ENCODE measurements at regions not wholly inside any gene's neighbourhood (a gene's known extent, or its start where the extent isn't known, plus 50 kb on each side); places are given as distances from the start of the nearest gene placed in this dataset.
A peak's percentile ranks its signal among the peaks of the same experiment; 100 is the strongest.

- Mint-ChIP-seq H3K27ac (no peak overlapping the region), H3K4me3 (peak overlapping the region; percentile 81 to 91), H3K4me1 (peaks cover 10 to 12% of the 10 kb centered on the region in 2 experiments), H3K9me3 (no peaks in the 10 kb centered on the region), H3K36me3 (ENCODE audit: insufficient read depth in 1 of 3, low read depth in 3 of 3) (no peaks in the 10 kb centered on the region), H3K27me3 (ENCODE audit: low read depth) (peaks cover 26% of the 10 kb centered on the region)
- no CpG with 5 or more reads among the region's 91 CpGs for WGBS (ENCODE audit: extremely low coverage, insufficient read length, low lambda C conversion rate)
- Histone ChIP-seq H3K4ac (ENCODE audit: low read depth, low read length) (no peak overlapping the region), H3K23me2 (ENCODE audit: insufficient read length, low read depth, low read length, poor library complexity, severe bottlenecking) (peaks cover 9% of the 10 kb centered on the region), H2BK12ac (ENCODE audit: insufficient read length, low read depth, low read length) (no peak overlapping the region), H3K27ac (ENCODE audit: insufficient read length, low read depth, low read length) (no peak overlapping the region), H3K56ac (ENCODE audit: insufficient read length, low read depth, low read length) (no peak overlapping the region), H3K23ac (ENCODE audit: insufficient read length, low read depth, low read length) (no peak overlapping the region), H4K91ac (ENCODE audit: insufficient read length, low read depth, low read length) (no peak overlapping the region), H4K8ac (replicated peaks; ENCODE audit: insufficient read length, low read depth, low read length) (no peak overlapping the region), H2BK120ac (ENCODE audit: low read depth, low read length, poor library complexity, severe bottlenecking) (no peak overlapping the region), H3K18ac (ENCODE audit: insufficient read length, low read depth, low read length) (no peak overlapping the region), H2BK5ac (ENCODE audit: insufficient read length, low read length) (no peak overlapping the region), H3K4me2 (ENCODE audit: insufficient read depth, insufficient read length, low read length) (peak overlapping the region; percentile 71), H3K79me1 (ENCODE audit: insufficient read depth, low read depth, low read length, poor library complexity, severe bottlenecking) (no peaks in the 10 kb centered on the region), H3K9ac (ENCODE audit: extremely low read depth, insufficient read length, low read length) (peak overlapping the region; percentile 20), H3K14ac (ENCODE audit: insufficient read depth, low read length) (0 out of 2 replicates have a peak overlapping the region, but pooled peaks have one; percentile 22), H2BK20ac (ENCODE audit: low read depth, low read length, poor library complexity, severe bottlenecking) (no peak overlapping the region), H3K9me3 (ENCODE audit: control insufficient read depth, low read depth, low read length) (no peaks in the 10 kb centered on the region), H3K79me2 (ENCODE audit: insufficient read depth, low read length) (no peaks in the 10 kb centered on the region), H2AFZ (ENCODE audit: low read length) (no peak overlapping the region), H2BK15ac (ENCODE audit: low read depth, low read length) (no peak overlapping the region), H3K4me1 (ENCODE audit: insufficient read depth, low read length) (no peaks in the 10 kb centered on the region), H3T11ph (ENCODE audit: low read length) (no peak overlapping the region), H3K27me3 (ENCODE audit: insufficient read depth, low read length) (no peaks in the 10 kb centered on the region; the same call in 1 of the 2 replicates), H2AK5ac (ENCODE audit: insufficient read length, low read length) (no peak overlapping the region), H4K20me1 (ENCODE audit: control insufficient read depth, insufficient read depth, insufficient read length) (no peaks in the 10 kb centered on the region), H4K5ac (ENCODE audit: insufficient read length, low read depth, low read length) (no peak overlapping the region)
- TF ChIP-seq CTCF (conservative IDR thresholded peaks at IDR 0.05) = no peak; the same call in 2 of the 3 replicates
- no peak for DNase-seq
Measured at GRCh38 chr6:71420095-71420692, 131.6 kb downstream of the OGFRL1 start.
